A673 (cell line): ENCODE measurements at regions not wholly inside any gene's neighbourhood (a gene's known extent, or its start where the extent isn't known, plus 50 kb on each side); places are given as distances from the start of the nearest gene placed in this dataset.

Experiments
- BruUV-seq: library from RNA; stranded (reverse); fragments of 400-500 nt; replicated peaks from 2 replicates; lab custom pipeline; 2021; lab: Mats Ljungman, UMichigan
- CTCF ChIA-PET: fragments of 300-600 bp; sonication (Branson Sonifier 250); formaldehyde crosslinking; loops from one replicate; lab custom pipeline; 2022; ENCODE audit warnings: antibody characterized with exemption; lab: Charles Lee
- POLR2A ChIA-PET: fragments of 300-600 bp; sonication (Branson Sonifier 250); formaldehyde crosslinking; loops from one replicate; lab custom pipeline; 2022; ENCODE audit warnings: antibody characterized with exemption; ENCODE audit not compliant: low non-redundant PET; lab: Charles Lee
- DNase-seq: peaks from one replicate; pipeline ENCODE4 v3.0.0-alpha.2; 2015; ENCODE audit warnings: low spot score
- H3K27ac ChIP-seq: fragments of 200-600 bp; sonication (generic); 2 replicates; pipeline ENCODE4 v1.5.1; 2016; ENCODE audit warnings: mixed run types, low read depth, mild to moderate bottlenecking, mixed read lengths, antibody characterized with exemption, low read length; ENCODE audit not compliant: poor library complexity, severe bottlenecking
- H3K27me3 ChIP-seq: fragments of 200-600 bp; sonication (generic); replicated peaks from 2 replicates; pipeline ENCODE4 v1.6.1; 2017; ENCODE audit warnings: mixed run types, low read depth, mild to moderate bottlenecking, mixed read lengths, antibody characterized with exemption, low read length; ENCODE audit not compliant: insufficient read depth, poor library complexity
- H3K36me3 ChIP-seq: fragments of 200-600 bp; sonication (generic); 2 replicates; pipeline ENCODE4 v1.6.1; 2016; ENCODE audit warnings: mixed run types, mild to moderate bottlenecking, mixed read lengths, antibody characterized with exemption, low read length; ENCODE audit not compliant: insufficient read depth, poor library complexity, severe bottlenecking
- H3K4me1 ChIP-seq: fragments of 200-600 bp; sonication (generic); 2 replicates; pipeline ENCODE4 v1.6.1; 2017; ENCODE audit warnings: mixed run types, mild to moderate bottlenecking, mixed read lengths, antibody characterized with exemption, low read length; ENCODE audit not compliant: insufficient read depth, poor library complexity, severe bottlenecking
- H3K4me3 ChIP-seq: fragments of 200-600 bp; sonication (generic); 2 replicates; pipeline ENCODE4 v1.5.1; 2016; ENCODE audit warnings: low read depth, mixed run types, mild to moderate bottlenecking, mixed read lengths, low read length; ENCODE audit not compliant: poor library complexity, severe bottlenecking
- H3K9me3 ChIP-seq: fragments of 200-600 bp; sonication (generic); 2 replicates; pipeline ENCODE4 v1.6.1; 2016; ENCODE audit warnings: mixed run types, low read depth, mild to moderate bottlenecking, mixed read lengths, antibody characterized with exemption, low read length; ENCODE audit not compliant: poor library complexity, severe bottlenecking
- CTCF ChIP-seq: fragments of 300-800, 200-600 bp; sonication (generic); conservative IDR thresholded peaks from 2 replicates; pipeline ENCODE4 v1.5.1; 2017; ENCODE audit warnings: low read depth, mild to moderate bottlenecking, antibody characterized with exemption, low read length, moderate library complexity, mixed read lengths
- EZH2 ChIP-seq: fragments of 200-600 bp; sonication (generic); IDR thresholded peaks from 2 replicates; pipeline ENCODE4 v1.6.1; 2017; ENCODE audit warnings: borderline replicate concordance, low read depth, mild to moderate bottlenecking, mixed read lengths, antibody characterized with exemption, low read length; ENCODE audit not compliant: poor library complexity, severe bottlenecking
- intact Hi-C: fragments of 100-400 bp; cut with micrococcal nuclease; formaldehyde crosslinking; loops from one replicate; pipeline ENCODE4 v1.10.0; 2022; ENCODE audit not compliant: unreplicated experiment

- Histone ChIP-seq H3K36me3 (no peaks in the 10 kb centered on the region), H3K9me3 (no peaks in the 10 kb centered on the region), H3K4me3 (no peak overlapping the region), H3K27ac (no peak overlapping the region), H3K27me3 (no peaks in the 10 kb centered on the region), H3K4me1 (no peaks in the 10 kb centered on the region)
- no TSS peak for BruUV-seq
- no peak for TF ChIP-seq EZH2
- no peak for TF ChIP-seq CTCF
- CTCF ChIA-PET: no interaction called here
- no peak for DNase-seq
- POLR2A ChIA-PET: no interaction called here
- intact Hi-C loops: no loop called here
Measured at GRCh38 chr15:35139822-35140221, 54.7 kb upstream of the NANOGP8 start.

GRCh38 chr15:35137190-35137574, 52.1 kb upstream of the NANOGP8 start:
- no TSS peak for BruUV-seq
- POLR2A ChIA-PET: no interaction called here
- H3K4me3 ChIP-seq: no peak overlapping the region
- intact Hi-C loops: no loop called here
- TF ChIP-seq CTCF (no peak), EZH2 (no peak)
- H3K4me1 ChIP-seq: no peaks in the 10 kb centered on the region
- H3K27ac ChIP-seq: no peak overlapping the region
- H3K9me3 ChIP-seq: no peaks in the 10 kb centered on the region
- DNase-seq: no peak
- CTCF ChIA-PET: no interaction called here
- H3K36me3 ChIP-seq: no peaks in the 10 kb centered on the region
- no peaks in the 10 kb centered on the region for H3K27me3 ChIP-seq

- Histone ChIP-seq H3K36me3 (no peaks in the 10 kb centered on the region), H3K4me3 (no peak overlapping the region), H3K4me1 (no peaks in the 10 kb centered on the region), H3K9me3 (no peaks in the 10 kb centered on the region), H3K27ac (no peak overlapping the region), H3K27me3 (no peaks in the 10 kb centered on the region)
- CTCF ChIA-PET: no interaction called here
- BruUV-seq: no TSS peak
- intact Hi-C loops: no loop called here
- no peak for DNase-seq
- POLR2A ChIA-PET: no interaction called here
- TF ChIP-seq CTCF (no peak), EZH2 (no peak)
Measured at GRCh38 chr15:35136321-35137189, 51.5 kb upstream of the NANOGP8 start.
